PC-9 (cell line): ENCODE measurements at regions not wholly inside any gene's neighbourhood (a gene's known extent, or its start where the extent isn't known, plus 50 kb on each side); places are given as distances from the start of the nearest gene placed in this dataset.
"Not testable (repeated sequence)": the region's sequence is repeated elsewhere in the genome, so short reads cannot be mapped to it uniquely, and the experiment has no call there.

Experiments used
- BruUV-seq: library from RNA; stranded (reverse); fragments of 400-500 nt; replicated peaks from 2 replicates; lab custom pipeline; 2021; lab: Mats Ljungman, UMichigan
- CTCF ChIA-PET: fragments of 300-600 bp; sonication (Branson Sonifier 250); formaldehyde crosslinking; loops from one replicate; lab custom pipeline; 2022; ENCODE audit warnings: antibody characterized with exemption; lab: Charles Lee
- POLR2A ChIA-PET: fragments of 300-600 bp; sonication (Branson Sonifier 250); formaldehyde crosslinking; loops from one replicate; lab custom pipeline; 2022; ENCODE audit warnings: antibody characterized with exemption; ENCODE audit not compliant: unreplicated experiment; lab: Charles Lee
- DNase-seq, 2 experiments: peaks; one replicate each; pipeline versions ENCODE4 v3.0.0 to v3.0.0-alpha.2; 2015 to 2022; ENCODE audit warnings: mixed read lengths in 1 of 2
- H2AFZ ChIP-seq: fragments of 200-600 bp; sonication (generic); 2 replicates; pipeline ENCODE4 v1.8.1; 2017; ENCODE audit warnings: antibody characterized with exemption
- H3F3A ChIP-seq: fragments of 200-600 bp; sonication (generic); 2 replicates; pipeline ENCODE4 v1.8.1; 2017; ENCODE audit warnings: antibody characterized with exemption, mild to moderate bottlenecking, low read depth; ENCODE audit not compliant: insufficient read depth
- H3K27ac ChIP-seq: fragments of 200-600 bp; sonication (generic); 2 replicates; pipeline ENCODE4 v1.6.1; 2016; ENCODE audit warnings: mixed run types
- H3K27me3 ChIP-seq: fragments of 200-600 bp; sonication (generic); 2 replicates; pipeline ENCODE4 v1.6.1; 2016; ENCODE audit warnings: low read depth, mixed run types; ENCODE audit not compliant: insufficient read depth
- H3K36me3 ChIP-seq: fragments of 200-600 bp; sonication (generic); 2 replicates; pipeline ENCODE4 v1.6.1; 2016; ENCODE audit warnings: low read depth, mixed run types
- H3K4me1 ChIP-seq: fragments of 200-600 bp; sonication (generic); replicated peaks from 2 replicates; pipeline ENCODE4 v1.6.1; 2016; ENCODE audit warnings: mixed run types; ENCODE audit not compliant: insufficient read depth
- H3K4me2 ChIP-seq: fragments of 200-600 bp; sonication (generic); 2 replicates; pipeline ENCODE4 v1.6.1; 2017; ENCODE audit warnings: mixed run types
- H3K4me3 ChIP-seq: fragments of 200-600 bp; sonication (generic); 2 replicates; pipeline ENCODE4 v1.6.1; 2016; ENCODE audit warnings: mixed run types
- H3K79me2 ChIP-seq: fragments of 200-600 bp; sonication (generic); 2 replicates; pipeline ENCODE4 v1.6.1; 2017; ENCODE audit warnings: low read depth, mixed run types
- H3K9me2 ChIP-seq: fragments of 200-600 bp; sonication (generic); 2 replicates; pipeline ENCODE4 v1.8.1; 2017; ENCODE audit warnings: mild to moderate bottlenecking; ENCODE audit not compliant: insufficient read depth
- H3K9me3 ChIP-seq: fragments of 200-600 bp; sonication (generic); 2 replicates; pipeline ENCODE4 v1.8.1; 2016; ENCODE audit warnings: low read depth; ENCODE audit not compliant: insufficient read depth
- H4K20me1 ChIP-seq: fragments of 200-600 bp; sonication (generic); 2 replicates; pipeline ENCODE4 v1.8.1; 2017; ENCODE audit not compliant: insufficient read depth
- EZH2 ChIP-seq: fragments of 200-600 bp; sonication (generic); IDR thresholded peaks from 2 replicates; pipeline ENCODE4 v1.8.0; 2017; ENCODE audit warnings: antibody characterized with exemption, low read depth
- intact Hi-C: fragments of 100-400 bp; cut with micrococcal nuclease; formaldehyde crosslinking; loops from one replicate; pipeline ENCODE4 v1.10.0; 2022; ENCODE audit not compliant: unreplicated experiment
- TF ChIP-seq, protein P1 (sequence below): fragments of 200-600 bp; sonication (generic); conservative IDR thresholded peaks from 2 replicates; pipeline ENCODE4 v1.6.1; 2017; ENCODE audit warnings: mixed run types, antibody characterized with exemption, mild to moderate bottlenecking, moderate library complexity

DNA sequence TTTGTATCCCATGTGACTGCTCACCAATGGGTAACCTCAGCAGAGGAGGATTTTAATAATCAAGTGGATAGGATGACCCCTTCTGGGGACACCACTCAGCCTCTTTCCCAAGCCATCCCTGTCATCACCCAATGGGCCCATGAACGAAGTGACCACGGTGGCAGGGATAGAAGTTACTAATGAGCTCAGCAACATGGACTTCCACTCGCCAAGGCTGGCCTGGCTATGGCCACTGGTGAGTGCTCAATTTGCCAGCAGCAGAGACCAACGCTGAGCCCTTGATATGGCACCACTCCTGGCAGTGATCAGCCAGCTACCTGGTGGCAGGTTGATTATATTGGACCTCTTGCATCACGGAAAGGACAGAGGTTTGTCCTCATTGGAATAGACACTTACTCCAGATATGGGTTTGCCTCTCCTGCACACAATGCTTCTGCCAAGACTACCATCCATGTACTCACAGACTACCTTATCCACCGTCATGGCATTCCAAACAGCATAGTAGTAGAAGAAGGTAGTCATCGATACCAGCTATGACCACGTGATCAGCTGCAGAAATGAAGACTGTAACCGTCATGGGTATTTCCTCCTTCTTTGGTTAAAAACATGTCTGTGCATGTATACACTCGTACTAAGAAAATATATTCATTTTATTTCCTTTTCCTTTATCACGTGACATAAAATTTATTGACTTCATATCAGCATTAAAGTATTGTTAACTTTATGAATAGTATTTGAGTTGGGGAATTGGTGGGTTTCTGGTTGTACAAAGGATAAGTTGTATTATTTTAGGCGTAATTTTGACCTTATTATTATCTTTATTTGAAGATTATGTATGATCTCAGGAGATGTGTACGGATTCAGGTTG is 562.6 kb downstream of the PTPRU start:
- Histone ChIP-seq H3K4me2 (no peak overlapping the region), H3K4me1 (no peaks in the 10 kb centered on the region), H3K79me2 (no peaks in the 10 kb centered on the region), H4K20me1 (no peaks in the 10 kb centered on the region), H3K27ac (no peak overlapping the region), H3F3A (no peaks in the 10 kb centered on the region), H3K27me3 (no peaks in the 10 kb centered on the region), H3K9me3 (no peaks in the 10 kb centered on the region), H2AFZ (no peak overlapping the region), H3K4me3 (no peak overlapping the region), H3K36me3 (no peaks in the 10 kb centered on the region), H3K9me2 (no peaks in the 10 kb centered on the region)
- TF ChIP-seq, protein P1, sequence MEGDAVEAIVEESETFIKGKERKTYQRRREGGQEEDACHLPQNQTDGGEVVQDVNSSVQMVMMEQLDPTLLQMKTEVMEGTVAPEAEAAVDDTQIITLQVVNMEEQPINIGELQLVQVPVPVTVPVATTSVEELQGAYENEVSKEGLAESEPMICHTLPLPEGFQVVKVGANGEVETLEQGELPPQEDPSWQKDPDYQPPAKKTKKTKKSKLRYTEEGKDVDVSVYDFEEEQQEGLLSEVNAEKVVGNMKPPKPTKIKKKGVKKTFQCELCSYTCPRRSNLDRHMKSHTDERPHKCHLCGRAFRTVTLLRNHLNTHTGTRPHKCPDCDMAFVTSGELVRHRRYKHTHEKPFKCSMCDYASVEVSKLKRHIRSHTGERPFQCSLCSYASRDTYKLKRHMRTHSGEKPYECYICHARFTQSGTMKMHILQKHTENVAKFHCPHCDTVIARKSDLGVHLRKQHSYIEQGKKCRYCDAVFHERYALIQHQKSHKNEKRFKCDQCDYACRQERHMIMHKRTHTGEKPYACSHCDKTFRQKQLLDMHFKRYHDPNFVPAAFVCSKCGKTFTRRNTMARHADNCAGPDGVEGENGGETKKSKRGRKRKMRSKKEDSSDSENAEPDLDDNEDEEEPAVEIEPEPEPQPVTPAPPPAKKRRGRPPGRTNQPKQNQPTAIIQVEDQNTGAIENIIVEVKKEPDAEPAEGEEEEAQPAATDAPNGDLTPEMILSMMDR = no peak
- TF ChIP-seq EZH2 = no peak
- CTCF ChIA-PET = no interaction called here
- intact Hi-C loops = loop anchor here (10.0 kb wide), 1 partner anchor 286 kb away; no protein-coding TSS in a partner anchor
- no TSS peak for BruUV-seq
- no peak for DNase-seq
- POLR2A ChIA-PET = no interaction called here

DNA sequence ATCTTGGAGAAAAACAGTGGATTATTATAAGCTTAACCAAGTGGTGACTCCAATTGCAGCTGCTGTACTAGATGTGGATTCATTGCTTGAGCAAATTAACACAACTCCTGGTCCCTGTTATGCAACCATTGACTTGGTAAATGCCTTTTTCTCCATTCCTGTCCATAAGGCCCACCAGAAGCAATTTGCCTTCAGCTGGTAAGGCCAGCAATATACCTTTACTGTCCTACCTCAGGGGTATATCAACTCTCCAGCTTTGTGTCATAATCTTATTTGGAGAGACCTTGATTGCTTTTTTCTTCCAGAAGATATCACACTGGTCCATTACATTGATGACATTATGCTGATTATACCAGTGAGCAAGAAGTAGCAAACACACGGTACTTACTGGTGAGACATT is 560.8 kb downstream of the PTPRU start:
- H3K4me2 ChIP-seq, POLR2A ChIA-PET, CTCF ChIA-PET, H2AFZ ChIP-seq, H3F3A ChIP-seq, H4K20me1 ChIP-seq, H3K79me2 ChIP-seq, DNase-seq, H3K27ac ChIP-seq, H3K4me3 ChIP-seq, H3K4me1 ChIP-seq, BruUV-seq, H3K36me3 ChIP-seq, H3K9me3 ChIP-seq, H3K27me3 ChIP-seq, H3K9me2 ChIP-seq: not testable (repeated sequence)
- intact Hi-C loops = loop anchor here (10.0 kb wide), 1 partner anchor 288 kb away; no protein-coding TSS in a partner anchor

DNA sequence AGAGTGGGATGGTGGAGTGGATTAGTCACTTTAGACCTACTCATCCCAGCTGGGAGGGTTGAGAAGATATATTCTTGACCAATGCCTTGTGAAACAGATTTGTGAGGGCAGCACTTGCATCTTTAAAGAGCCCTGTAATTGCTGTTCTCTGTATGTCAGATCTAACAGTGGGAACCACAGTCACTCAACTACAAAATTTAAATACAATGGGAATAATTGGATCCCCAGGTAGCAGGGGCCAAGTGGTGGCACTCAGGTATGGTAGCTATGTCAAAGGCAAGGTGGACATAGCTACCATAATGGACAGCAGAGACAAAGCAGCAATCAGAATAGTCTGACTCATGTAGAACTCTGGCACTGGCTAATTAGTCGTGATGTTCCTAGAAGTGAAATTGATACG is 559.6 kb downstream of the PTPRU start:
- H3K4me1 ChIP-seq, CTCF ChIA-PET, H3K4me3 ChIP-seq, BruUV-seq, H3K36me3 ChIP-seq, H3K27me3 ChIP-seq, DNase-seq, H3K79me2 ChIP-seq, H3K9me3 ChIP-seq, H3K9me2 ChIP-seq, H3K27ac ChIP-seq, H3F3A ChIP-seq, H2AFZ ChIP-seq, H4K20me1 ChIP-seq, H3K4me2 ChIP-seq, POLR2A ChIA-PET: not testable (repeated sequence)
- intact Hi-C loops = loop anchor here (10.0 kb wide), 1 partner anchor 289 kb away; no protein-coding TSS in a partner anchor

DNA sequence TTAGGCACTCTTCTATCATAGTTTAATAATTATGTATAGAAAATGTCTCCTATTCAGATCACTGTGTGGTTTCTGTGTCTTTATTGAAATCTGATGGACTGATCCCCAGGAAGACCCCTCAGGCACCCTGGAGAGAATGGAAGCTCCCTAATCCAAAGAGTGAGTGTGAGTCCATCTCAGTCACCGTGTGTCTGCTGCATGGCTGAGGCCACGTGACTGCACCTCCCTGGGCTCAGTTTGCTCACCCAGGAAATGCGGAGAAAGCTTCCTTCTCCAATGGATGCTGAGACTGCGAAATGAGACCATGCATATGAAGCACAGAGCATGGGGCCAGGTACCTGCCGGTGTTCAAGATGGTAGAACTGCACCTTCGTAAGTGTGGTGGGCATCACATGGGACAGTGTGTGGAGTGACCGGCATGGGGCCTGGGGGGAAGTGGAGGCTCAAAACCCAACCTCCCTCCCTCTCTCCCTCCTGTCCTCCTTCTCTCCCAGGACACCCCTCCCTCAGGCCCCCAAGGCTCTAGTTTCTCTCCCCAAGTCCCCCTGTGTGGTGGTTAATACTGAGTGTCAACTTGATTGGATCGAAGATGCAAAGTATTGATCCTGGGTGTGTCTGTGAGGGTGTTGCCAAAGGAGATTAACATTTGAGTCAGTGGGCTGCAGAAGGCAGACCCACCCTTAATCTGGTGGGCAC is 557.5 kb downstream of the PTPRU start:
- ChIA-PET CTCF (interaction anchor here (0.6 kb wide), 1 partner anchor 22 kb away, joined by 5 read pairs; no protein-coding TSS in a partner anchor), POLR2A (no interaction called here)
- no peaks in the 10 kb centered on the region for H3K9me2 ChIP-seq
- no peaks in the 10 kb centered on the region for H3K36me3 ChIP-seq
- no peaks in the 10 kb centered on the region for H3K9me3 ChIP-seq
- no peak overlapping the region for H3K4me2 ChIP-seq
- no peak overlapping the region for H3K27ac ChIP-seq
- no peak for TF ChIP-seq EZH2
- TF ChIP-seq, protein P1 = no peak
- no peak overlapping the region for H3K4me3 ChIP-seq
- intact Hi-C loops = loop anchor here (2.0 to 10.0 kb wide), 3 partner anchors 282 to 317 kb away; no protein-coding TSS in a partner anchor
- no peaks in the 10 kb centered on the region for H4K20me1 ChIP-seq
- peaks cover 14% of the 10 kb centered on the region; the same call in 1 of the 2 replicates for H3K4me1 ChIP-seq
- H3F3A ChIP-seq = no peaks in the 10 kb centered on the region
- no TSS peak for BruUV-seq
- no peaks in the 10 kb centered on the region for H3K27me3 ChIP-seq
- H2AFZ ChIP-seq = no peak overlapping the region
- no peaks in the 10 kb centered on the region for H3K79me2 ChIP-seq
- DNase-seq = no peak
